MCF 10A (cell line): ENCODE measurements at regions not wholly inside any gene's neighbourhood (a gene's known extent, or its start where the extent isn't known, plus 50 kb on each side); places are given as distances from the start of the nearest gene placed in this dataset.

Source experiments
- BruUV-seq: library from RNA; stranded (reverse); fragments of 400-500 nt; replicated peaks from 2 replicates; lab custom pipeline; 2021; lab: Mats Ljungman, UMichigan
- CTCF ChIA-PET: fragments of 300-600 bp; sonication (Branson Sonifier 250); formaldehyde crosslinking; extraction: SDS; loops from one replicate; lab custom pipeline; 2021; ENCODE audit warnings: antibody characterized with exemption, inconsistent platforms; lab: Yijun Ruan, JAX
- POLR2A ChIA-PET: fragments of 300-600, 350-650 bp; sonication (Branson Sonifier 250); formaldehyde crosslinking; extraction: SDS; loops from one replicate; lab custom pipeline; 2020; ENCODE audit warnings: antibody characterized with exemption, inconsistent platforms; lab: Yijun Ruan, JAX
- DNase-seq: peaks from one replicate; pipeline ENCODE4 v3.0.0-alpha.2; 2018; ENCODE audit not compliant: unreplicated experiment
- H3K27ac Mint-ChIP-seq: one replicate; pipeline ENCODE4 v1.8.0; 2022; ENCODE audit warnings: mild to moderate bottlenecking, low read depth, mixed read lengths; ENCODE audit not compliant: unreplicated experiment
- H3K27me3 Mint-ChIP-seq: one replicate; pipeline ENCODE4 v1.8.0; 2022; ENCODE audit warnings: mixed read lengths; ENCODE audit not compliant: insufficient read depth, unreplicated experiment
- H3K36me3 Mint-ChIP-seq: one replicate; pipeline ENCODE4 v1.8.0; 2022; ENCODE audit warnings: mild to moderate bottlenecking, moderate library complexity, mixed read lengths; ENCODE audit not compliant: insufficient read depth, unreplicated experiment
- H3K4me1 Mint-ChIP-seq: one replicate; pipeline ENCODE4 v1.8.0; 2022; ENCODE audit warnings: mixed read lengths; ENCODE audit not compliant: insufficient read depth, unreplicated experiment
- H3K4me3 Mint-ChIP-seq: one replicate; pipeline ENCODE4 v1.8.0; 2022; ENCODE audit warnings: mild to moderate bottlenecking, moderate library complexity, mixed read lengths; ENCODE audit not compliant: unreplicated experiment
- H3K9me3 Mint-ChIP-seq: one replicate; pipeline ENCODE4 v1.8.0; 2022; ENCODE audit warnings: mixed read lengths; ENCODE audit not compliant: unreplicated experiment
- intact Hi-C: fragments of 100-400 bp; cut with micrococcal nuclease; formaldehyde crosslinking; loops from 2 replicates; pipeline ENCODE4 v1.14.1; 2022
- TF ChIP-seq, protein P1 (sequence below): fragments of 200-600 bp; IDR thresholded peaks from one replicate; pipeline ENCODE4 v1.8.0; 2022; ENCODE audit warnings: antibody characterized with exemption, mild to moderate bottlenecking; ENCODE audit not compliant: unreplicated experiment

DNA sequence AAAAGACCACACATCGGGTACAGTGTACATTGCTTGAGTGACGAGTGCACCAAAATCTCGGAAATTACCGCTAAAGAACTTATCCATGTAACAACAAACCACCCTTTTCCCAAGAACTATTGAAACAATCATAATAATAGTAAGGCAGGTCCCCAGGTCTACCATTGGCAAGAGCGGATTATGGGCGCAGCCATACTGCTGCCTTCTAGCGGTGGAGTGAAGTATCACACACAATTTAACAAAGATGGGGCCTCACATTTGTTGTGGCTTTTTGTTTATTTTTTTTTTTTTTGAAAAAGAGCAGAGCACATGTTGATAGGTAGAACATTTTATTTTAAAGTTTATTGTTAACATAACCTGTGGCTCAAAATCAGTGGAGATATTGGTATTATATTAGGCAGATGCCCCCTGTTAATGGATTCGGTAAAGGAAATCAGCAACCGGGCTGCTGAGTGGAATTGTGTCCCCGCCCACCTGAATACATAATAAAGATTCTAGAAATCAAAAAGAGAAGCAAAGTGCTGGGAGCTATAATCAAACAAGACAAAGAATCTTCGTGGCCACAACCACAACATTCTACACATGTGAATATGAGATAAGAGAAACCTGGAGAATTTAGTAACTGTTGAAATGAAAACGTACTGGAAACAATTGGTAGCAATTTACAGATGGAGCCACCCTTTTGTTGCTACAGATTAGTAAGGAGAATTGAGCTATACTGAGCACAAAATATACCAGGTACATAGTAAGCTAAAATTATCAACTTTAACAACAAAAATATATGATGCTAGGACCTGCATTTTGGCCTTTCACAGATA is 94.2 kb upstream of the EXOC2 start:
- ChIA-PET POLR2A (no interaction called here), CTCF (interaction anchor here (0.6 to 1.2 kb wide), 5 partner anchors 10 to 560 kb away, joined by 3 read pairs; no protein-coding TSS in a partner anchor)
- TF ChIP-seq, protein P1, sequence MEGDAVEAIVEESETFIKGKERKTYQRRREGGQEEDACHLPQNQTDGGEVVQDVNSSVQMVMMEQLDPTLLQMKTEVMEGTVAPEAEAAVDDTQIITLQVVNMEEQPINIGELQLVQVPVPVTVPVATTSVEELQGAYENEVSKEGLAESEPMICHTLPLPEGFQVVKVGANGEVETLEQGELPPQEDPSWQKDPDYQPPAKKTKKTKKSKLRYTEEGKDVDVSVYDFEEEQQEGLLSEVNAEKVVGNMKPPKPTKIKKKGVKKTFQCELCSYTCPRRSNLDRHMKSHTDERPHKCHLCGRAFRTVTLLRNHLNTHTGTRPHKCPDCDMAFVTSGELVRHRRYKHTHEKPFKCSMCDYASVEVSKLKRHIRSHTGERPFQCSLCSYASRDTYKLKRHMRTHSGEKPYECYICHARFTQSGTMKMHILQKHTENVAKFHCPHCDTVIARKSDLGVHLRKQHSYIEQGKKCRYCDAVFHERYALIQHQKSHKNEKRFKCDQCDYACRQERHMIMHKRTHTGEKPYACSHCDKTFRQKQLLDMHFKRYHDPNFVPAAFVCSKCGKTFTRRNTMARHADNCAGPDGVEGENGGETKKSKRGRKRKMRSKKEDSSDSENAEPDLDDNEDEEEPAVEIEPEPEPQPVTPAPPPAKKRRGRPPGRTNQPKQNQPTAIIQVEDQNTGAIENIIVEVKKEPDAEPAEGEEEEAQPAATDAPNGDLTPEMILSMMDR: peak; percentile 11
- no peak overlapping the region for H3K27ac Mint-ChIP-seq
- BruUV-seq: no TSS peak
- H3K9me3 Mint-ChIP-seq: no peaks in the 10 kb centered on the region
- DNase-seq: peak; percentile 18
- H3K4me1 Mint-ChIP-seq: no peaks in the 10 kb centered on the region
- H3K4me3 Mint-ChIP-seq: no peak overlapping the region
- peaks cover 4% of the 10 kb centered on the region for H3K27me3 Mint-ChIP-seq
- no peaks in the 10 kb centered on the region for H3K36me3 Mint-ChIP-seq
- intact Hi-C loops: no loop called here

DNA sequence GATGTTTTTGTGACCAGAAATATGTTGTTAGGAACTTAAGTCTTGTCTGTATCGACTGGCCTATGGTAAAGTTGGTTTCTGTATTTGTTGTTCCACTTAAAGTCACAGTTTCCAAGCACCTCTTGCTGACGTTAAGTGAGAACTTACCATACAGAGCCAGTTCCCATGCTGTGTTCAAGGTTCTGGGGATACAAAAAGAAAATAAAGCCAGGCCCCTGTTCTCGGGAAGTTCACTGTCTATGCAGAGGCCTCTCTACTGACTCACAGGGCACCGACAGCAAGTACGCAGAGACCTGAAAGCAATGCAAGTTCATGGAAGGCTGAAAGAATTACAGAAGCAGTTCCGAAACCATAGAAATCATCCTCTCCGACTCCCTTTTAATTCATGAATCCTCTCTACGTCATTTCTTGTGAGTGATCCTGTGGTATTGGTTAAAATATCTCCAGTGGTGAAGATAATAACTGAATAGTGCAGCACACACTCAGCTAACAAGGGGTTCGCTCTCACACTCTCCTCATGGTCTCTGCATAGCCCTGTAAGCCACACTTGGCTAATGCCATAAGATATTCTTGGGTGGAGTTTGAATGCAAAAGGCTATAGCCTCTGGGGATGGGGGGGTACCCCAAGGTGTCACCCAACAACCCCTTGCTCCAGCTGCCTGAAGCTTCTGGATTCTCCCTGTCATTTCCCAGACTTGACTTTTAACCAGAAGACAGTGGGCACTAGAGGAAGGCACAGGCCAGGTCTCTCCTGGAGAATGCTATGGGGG is 91.2 kb upstream of the EXOC2 start:
- TF ChIP-seq, protein P1: no peak
- Mint-ChIP-seq H3K4me3 (no peak overlapping the region), H3K4me1 (no peaks in the 10 kb centered on the region), H3K36me3 (no peaks in the 10 kb centered on the region), H3K27ac (no peak overlapping the region), H3K9me3 (no peaks in the 10 kb centered on the region), H3K27me3 (peaks cover 24% of the 10 kb centered on the region)
- no peak for DNase-seq
- ChIA-PET POLR2A (no interaction called here), CTCF (interaction anchor here (0.6 kb wide), 1 partner anchor 98 kb away, joined by 3 read pairs; no protein-coding TSS in a partner anchor)
- BruUV-seq: no TSS peak
- intact Hi-C loops: no loop called here

DNA sequence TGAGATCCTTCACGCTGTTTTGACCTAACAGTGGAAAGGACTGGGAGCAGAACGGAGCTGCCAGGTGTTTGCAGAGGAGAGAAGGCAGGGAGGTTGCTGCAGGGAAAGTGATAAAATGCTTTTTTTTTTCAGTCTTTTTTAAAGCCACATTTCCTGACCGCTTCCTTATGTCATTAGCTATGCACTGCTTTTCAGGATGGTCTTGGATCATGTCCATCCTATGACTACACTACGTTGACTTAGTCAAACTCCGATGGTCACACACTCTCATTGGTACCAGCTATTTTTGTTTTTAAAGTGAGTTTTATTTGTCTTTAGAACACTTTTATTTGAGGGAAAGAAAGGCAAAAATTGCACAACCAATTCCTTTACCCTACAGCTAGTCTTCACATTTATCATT is 89.2 kb upstream of the EXOC2 start:
- Mint-ChIP-seq H3K4me1 (no peaks in the 10 kb centered on the region), H3K27me3 (peaks cover 39% of the 10 kb centered on the region), H3K36me3 (no peaks in the 10 kb centered on the region), H3K27ac (no peak overlapping the region), H3K9me3 (no peaks in the 10 kb centered on the region), H3K4me3 (no peak overlapping the region)
- ChIA-PET POLR2A (no interaction called here), CTCF (interaction anchor here (1.1 to 1.6 kb wide), 4 partner anchors 11 to 60 kb away, joined by 3 to 6 read pairs (median 3); no protein-coding TSS in a partner anchor)
- TF ChIP-seq, protein P1: no peak
- intact Hi-C loops: no loop called here
- DNase-seq: no peak
- no TSS peak for BruUV-seq
